Coronary artery (tissue), 2 donors: ENCODE measurements at regions not wholly inside any gene's neighbourhood (a gene's known extent, or its start where the extent isn't known, plus 50 kb on each side); places are given as distances from the start of the nearest gene placed in this dataset.
A peak's percentile ranks its signal among the peaks of the same experiment; 100 is the strongest.

Source experiments
- DNase-seq: peaks from one replicate; pipeline ENCODE4 v3.0.0-alpha.2; 2017; ENCODE audit warnings: low spot score
- H3K27ac ChIP-seq, 2 donors: fragments of 200-600 bp; sonication (generic); one replicate each; pipeline ENCODE4 v1.5.1; 2016 to 2019
- H3K4me3 ChIP-seq: fragments of 200-600 bp; sonication (generic); 2 replicates; pipeline ENCODE4 v1.5.1; 2016; ENCODE audit warnings: mild to moderate bottlenecking, moderate library complexity
- CTCF ChIP-seq: fragments of 200-600 bp; sonication (generic); IDR thresholded peaks from one replicate; pipeline ENCODE4 v1.5.1; 2019; ENCODE audit warnings: antibody characterized with exemption

GRCh38 chr3:72370947-72371346 is 477.3 kb downstream of the SHQ1 start:
- no peak for TF ChIP-seq CTCF
- no peak for DNase-seq
- Histone ChIP-seq H3K4me3 (no peak overlapping the region), H3K27ac (no peak overlapping the region)

GRCh38 chr3:72369681-72370080 is 478.6 kb downstream of the SHQ1 start:
- no peak overlapping the region for H3K4me3 ChIP-seq

DNA sequence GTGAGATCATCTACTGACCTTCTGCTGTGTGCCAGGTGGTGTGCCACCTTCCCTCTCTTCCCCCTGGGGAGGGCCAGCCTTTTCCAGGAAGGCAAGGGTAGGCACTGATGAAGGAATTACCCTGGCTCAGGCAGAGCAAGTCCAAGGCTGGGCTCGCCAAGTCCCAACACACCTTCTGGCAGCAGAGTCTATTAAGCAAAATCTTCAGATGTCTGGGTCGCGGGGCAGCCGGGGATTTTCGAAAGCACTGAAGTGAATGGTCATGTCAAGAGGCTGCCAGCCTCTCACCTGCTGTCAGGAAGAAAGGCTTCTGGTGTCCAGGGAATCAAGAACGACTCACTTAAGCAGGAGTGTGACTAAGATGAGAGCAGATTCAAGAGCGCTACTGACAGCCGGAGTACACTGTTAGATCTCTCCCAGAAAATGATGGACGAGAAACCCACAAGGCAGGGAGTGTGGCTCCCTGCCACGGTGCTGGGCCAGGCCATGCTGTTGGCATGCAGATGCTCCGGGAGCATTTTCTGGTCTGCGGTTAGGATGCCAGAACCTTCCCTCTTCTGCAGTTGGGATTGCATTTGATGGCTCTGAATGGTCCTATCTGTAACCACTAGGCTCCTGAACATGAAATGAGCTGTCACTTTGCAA is 479.8 kb downstream of the SHQ1 start:
- TF ChIP-seq CTCF: no peak
- no peak overlapping the region for H3K4me3 ChIP-seq
- H3K27ac ChIP-seq: no peak overlapping the region
- DNase-seq: no peak

More at GRCh38 chr3:72369681-72370080, 478.6 kb downstream of the SHQ1 start:
- no peak for DNase-seq
- TF ChIP-seq CTCF: no peak
- H3K27ac ChIP-seq: no peak overlapping the region

DNA sequence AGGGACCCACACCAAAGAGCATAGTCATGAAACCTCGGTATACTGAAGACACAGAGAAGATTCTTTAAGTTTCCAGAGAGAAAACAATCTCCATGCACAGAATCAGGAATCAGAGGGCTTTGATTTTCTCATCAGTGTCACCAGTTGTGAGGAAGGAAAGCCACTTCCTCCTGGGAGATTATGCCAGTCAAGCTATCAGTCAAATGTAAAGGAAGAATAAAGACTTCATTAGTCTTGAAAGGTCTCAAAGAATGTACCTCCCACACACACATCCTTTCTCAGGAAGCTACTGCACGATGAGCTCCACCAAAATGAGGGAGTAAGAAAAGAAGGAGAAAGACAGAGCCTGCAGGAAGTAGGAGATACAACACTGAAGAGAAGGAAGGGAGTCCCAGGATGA is 486.3 kb downstream of the SHQ1 start:
- Histone ChIP-seq H3K4me3 (no peak overlapping the region), H3K27ac (no peak overlapping the region)
- no peak for DNase-seq
- TF ChIP-seq CTCF: no peak

- H3K4me3 ChIP-seq: no peak overlapping the region
- no peak for TF ChIP-seq CTCF
- no peak overlapping the region for H3K27ac ChIP-seq
- peak; percentile 54 for DNase-seq
Measured at GRCh38 chr3:72359743-72360142, 488.5 kb downstream of the SHQ1 start.

DNA sequence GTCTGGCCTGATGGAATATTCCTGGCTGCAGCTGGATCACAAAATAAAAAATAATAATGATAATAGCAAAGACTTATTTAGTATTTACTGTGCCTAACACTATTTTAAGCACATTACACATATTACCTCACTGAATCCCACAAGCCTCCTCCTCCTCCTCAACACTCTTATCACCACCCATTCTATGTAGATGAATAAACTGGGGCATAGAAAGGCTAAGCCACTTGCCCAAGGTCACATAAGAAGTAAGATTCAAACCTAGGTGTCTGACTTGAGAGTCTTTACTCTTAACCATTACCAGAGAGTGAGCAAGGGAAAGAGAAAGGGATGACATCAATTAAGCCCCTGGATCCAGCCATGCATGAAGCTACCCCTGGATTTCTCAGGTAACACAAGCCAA is 493.1 kb downstream of the SHQ1 start:
- peak; percentile 2 for DNase-seq
- H3K27ac ChIP-seq: no peak overlapping the region
- TF ChIP-seq CTCF: no peak
- H3K4me3 ChIP-seq: no peak overlapping the region

DNA sequence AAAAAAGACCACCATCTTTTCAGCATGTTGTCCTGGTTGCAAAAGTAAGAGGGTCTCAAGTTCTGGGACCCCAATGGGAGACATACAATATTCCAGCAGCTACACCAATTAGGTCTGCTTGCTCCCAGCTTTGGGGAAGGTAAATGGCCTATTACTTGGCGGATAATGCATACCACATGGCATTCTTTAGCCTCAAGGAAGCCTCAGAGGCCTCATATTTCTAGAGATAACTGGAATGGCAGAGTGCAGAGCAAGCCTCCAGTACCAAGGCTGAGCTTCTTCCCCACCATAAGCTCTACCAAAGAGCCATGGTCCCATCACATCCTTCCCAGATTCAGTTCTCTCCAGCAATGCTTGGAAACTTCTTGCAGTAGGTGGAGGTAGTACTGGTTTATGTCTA is 493.8 kb downstream of the SHQ1 start:
- DNase-seq: peak; percentile 22
- TF ChIP-seq CTCF: no peak
- no peak overlapping the region for H3K27ac ChIP-seq
- H3K4me3 ChIP-seq: no peak overlapping the region
